ENCODE measurements at regions not wholly inside any gene's neighbourhood (a gene's known extent, or its start where the extent isn't known, plus 50 kb on each side); places are given as distances from the start of the nearest gene placed in this dataset.

GRCh38 chr10:4310172-4310571 lies 515.8 kb upstream of the AKR1E2 start:
- no peak overlapping the region for H3K14ac ChIP-seq (ENCODE audit: insufficient read depth, low read length)
- no peaks in the 10 kb centered on the region for H3K4me1 ChIP-seq (ENCODE audit: insufficient read depth, low read length)
- H3K27me3 ChIP-seq (ENCODE audit: insufficient read depth, low read length), result no peaks in the 10 kb centered on the region
- H2BK5ac ChIP-seq (ENCODE audit: insufficient read length, low read length), result no peak overlapping the region
- H3K9me3 ChIP-seq (ENCODE audit: control insufficient read depth, low read depth, low read length), result no peaks in the 10 kb centered on the region
- H3K4ac ChIP-seq (ENCODE audit: low read depth, low read length), result no peak overlapping the region
- H2BK20ac ChIP-seq (ENCODE audit: low read depth, low read length, poor library complexity, severe bottlenecking), result no peak overlapping the region
- no peak overlapping the region for H3T11ph ChIP-seq (ENCODE audit: low read length)
- H3K18ac ChIP-seq (ENCODE audit: insufficient read length, low read depth, low read length), result no peak overlapping the region
- no peak overlapping the region for H4K5ac ChIP-seq (ENCODE audit: insufficient read length, low read depth, low read length)
- no peak overlapping the region for H3K27ac ChIP-seq (ENCODE audit: insufficient read length, low read depth, low read length)
- no peak overlapping the region for H2AFZ ChIP-seq (ENCODE audit: low read length)
- H3K27ac Mint-ChIP-seq, result no peak overlapping the region
- H3K9ac ChIP-seq (ENCODE audit: extremely low read depth, insufficient read length, low read length), result no peak overlapping the region
- H2AK5ac ChIP-seq (ENCODE audit: insufficient read length, low read length), result no peak overlapping the region
- H2BK120ac ChIP-seq (ENCODE audit: low read depth, low read length, poor library complexity, severe bottlenecking), result no peak overlapping the region
- no peaks in the 10 kb centered on the region for H3K4me1 Mint-ChIP-seq
- H4K8ac ChIP-seq (replicated peaks; ENCODE audit: insufficient read length, low read depth, low read length), result no peak overlapping the region
- H3K36me3 Mint-ChIP-seq (ENCODE audit: insufficient read depth in 1 of 3, low read depth in 3 of 3), result no peaks in the 10 kb centered on the region
- no peaks in the 10 kb centered on the region; the same call in 1 of the 2 replicates for H3K27me3 Mint-ChIP-seq (ENCODE audit: low read depth)
- H3K9me3 Mint-ChIP-seq, result no peaks in the 10 kb centered on the region
- no peak overlapping the region for H2BK15ac ChIP-seq (ENCODE audit: low read depth, low read length)
- no peak for DNase-seq
- no peak overlapping the region for H2BK12ac ChIP-seq (ENCODE audit: insufficient read length, low read depth, low read length)
- no peak overlapping the region for H3K4me3 Mint-ChIP-seq
- H3K23ac ChIP-seq (ENCODE audit: insufficient read length, low read depth, low read length), result no peak overlapping the region
- H4K91ac ChIP-seq (ENCODE audit: insufficient read length, low read depth, low read length), result no peak overlapping the region
- H3K79me1 ChIP-seq (ENCODE audit: insufficient read depth, low read depth, low read length, poor library complexity, severe bottlenecking), result no peaks in the 10 kb centered on the region
- no peaks in the 10 kb centered on the region for H4K20me1 ChIP-seq (ENCODE audit: control insufficient read depth, insufficient read depth, insufficient read length)
- no peaks in the 10 kb centered on the region for H3K23me2 ChIP-seq (ENCODE audit: insufficient read length, low read depth, low read length, poor library complexity, severe bottlenecking)
- no peak overlapping the region for H3K4me2 ChIP-seq (ENCODE audit: insufficient read depth, insufficient read length, low read length)
- no CpG with 5 or more reads among the region's 3 CpGs for WGBS (ENCODE audit: extremely low coverage, insufficient read length, low lambda C conversion rate)
- H3K56ac ChIP-seq (ENCODE audit: insufficient read length, low read depth, low read length), result no peak overlapping the region
- no peaks in the 10 kb centered on the region for H3K79me2 ChIP-seq (ENCODE audit: insufficient read depth, low read length)
- no peak for TF ChIP-seq CTCF (conservative IDR thresholded peaks at IDR 0.05)
